AG09319 (cell line): ENCODE measurements at regions not wholly inside any gene's neighbourhood (a gene's known extent, or its start where the extent isn't known, plus 50 kb on each side); places are given as distances from the start of the nearest gene placed in this dataset.

Experiments used
- DNase-seq: peaks from one replicate; pipeline ENCODE4 v3.0.0-alpha.2; 2010; ENCODE audit warnings: low read depth; ENCODE audit errors: extremely low read depth
- CTCF ChIP-seq: IDR thresholded peaks from 2 replicates; pipeline ENCODE4 v1.5.1; 2011; ENCODE audit warnings: low read depth, mild to moderate bottlenecking, inconsistent platforms, low read length, moderate library complexity

- peak; percentile 72 for DNase-seq
Observed at GRCh38 chr2:120818441-120818920, 82.8 kb downstream of the GLI2 start.

GRCh38 chr2:120819720-120820210, 84.1 kb downstream of the GLI2 start:
- DNase-seq: no peak
- no peak for TF ChIP-seq CTCF

More at GRCh38 chr2:120818441-120818920, 82.8 kb downstream of the GLI2 start:
- no peak for TF ChIP-seq CTCF

GRCh38 chr2:120820263-120820952, 84.7 kb downstream of the GLI2 start:
- no peak for TF ChIP-seq CTCF
- no peak for DNase-seq

GRCh38 chr2:120820953-120821279, 85.2 kb downstream of the GLI2 start:
- no peak for DNase-seq
- TF ChIP-seq CTCF: no peak

GRCh38 chr2:120821446-120822160, 85.9 kb downstream of the GLI2 start:
- no peak for TF ChIP-seq CTCF

GRCh38 chr2:120822933-120823332, 87.3 kb downstream of the GLI2 start:
- DNase-seq: no peak
- no peak for TF ChIP-seq CTCF

More at GRCh38 chr2:120821446-120822160, 85.9 kb downstream of the GLI2 start:
- no peak for DNase-seq

- no peak for DNase-seq
- TF ChIP-seq CTCF: no peak
Observed at GRCh38 chr2:120823551-120823950, 87.9 kb downstream of the GLI2 start.
